HCT116 (cell line): ENCODE measurements at regions not wholly inside any gene's neighbourhood (a gene's known extent, or its start where the extent isn't known, plus 50 kb on each side); places are given as distances from the start of the nearest gene placed in this dataset.

Experiments
- ATAC-seq: fragments of 200-7000 bp; cut with Tn5 transposase; 2 replicates; pipeline ENCODE4 v1.9.1; 2020; ENCODE audit warnings: mild to moderate bottlenecking, moderate library complexity
- BruUV-seq: library from RNA; stranded (reverse); fragments of 400-500 nt; replicated peaks from 2 replicates; lab custom pipeline; 2021; lab: Mats Ljungman, UMichigan
- CTCF ChIA-PET: fragments of 300-600 bp; sonication (Branson Sonifier 250); formaldehyde crosslinking; loops from one replicate; lab custom pipeline; 2021; ENCODE audit warnings: antibody characterized with exemption; lab: Charles Lee
- POLR2A ChIA-PET: fragments of 300-600, 350-600 bp; sonication (Branson Sonifier 250); formaldehyde crosslinking; loops from one replicate; lab custom pipeline; 2021; ENCODE audit warnings: antibody characterized with exemption; lab: Charles Lee
- RAD21 ChIA-PET, 2 experiments: fragments of 300-600 bp; sonication (Branson Sonifier 250); formaldehyde crosslinking; loops; one replicate each; lab custom pipeline; 2023; ENCODE audit warnings: low total read pairs in 2 of 2; ENCODE audit not compliant: uncharacterized antibody in 2 of 2, unreplicated experiment in 2 of 2, low non-redundant PET in 1 of 2; lab: Charles Lee
- DNase-seq: peaks from one replicate; pipeline ENCODE4 v3.0.0-alpha.2; 2010; ENCODE audit warnings: low read depth, low spot score
- H2AFZ ChIP-seq: fragments of 200-600 bp; shearing (Covaris generic), sonication (generic); 2 replicates; pipeline ENCODE4 v1.6.1; 2017; ENCODE audit warnings: low read depth, mixed run types, mixed read lengths, antibody characterized with exemption, low read length; ENCODE audit not compliant: poor library complexity, severe bottlenecking
- H3K27ac ChIP-seq: 2 replicates; pipeline ENCODE4 v1.5.1; 2012; ENCODE audit warnings: low read depth, low read length
- H3K27me3 ChIP-seq: fragments of 200-600 bp; sonication (generic); 2 replicates; pipeline ENCODE4 v1.6.1; 2016; ENCODE audit warnings: mixed run types, low read length, mixed read lengths; ENCODE audit not compliant: insufficient read depth
- H3K36me3 ChIP-seq, 2 experiments: fragments of 200-500 bp in 1 of 2; fragments of 200-600 bp in 1 of 2; sonication (Bioruptor generic) in 1 of 2; sonication (generic) in 1 of 2; 2 replicates each; pipeline versions ENCODE4 v1.5.1 to v1.6.1; 2014 to 2016; ENCODE audit warnings: low read length in 2 of 2, inconsistent platforms in 1 of 2, mixed read lengths in 1 of 2, mixed run types in 1 of 2; ENCODE audit not compliant: insufficient read depth in 2 of 2, control insufficient read depth in 1 of 2
- H3K4me1 ChIP-seq, 2 experiments: fragments of 200-600 bp in 1 of 2; sonication (generic) in 1 of 2; 2 replicates each; pipeline versions ENCODE4 v1.5.1 to v1.6.1; 2012 to 2017; ENCODE audit warnings: low read length in 2 of 2, inconsistent platforms in 1 of 2, mild to moderate bottlenecking in 1 of 2, mixed read lengths in 1 of 2, mixed run types in 1 of 2, moderate library complexity in 1 of 2; ENCODE audit not compliant: insufficient read depth in 2 of 2, control insufficient read depth in 1 of 2
- H3K4me2 ChIP-seq: fragments of 200-600 bp; sonication (generic); 2 replicates; pipeline ENCODE4 v1.6.1; 2017; ENCODE audit warnings: mixed run types, low read length, mixed read lengths
- H3K4me3 ChIP-seq, 2 experiments: fragments of 200-600 bp in 1 of 2; sonication (generic) in 1 of 2; replicated peaks in 1 of 2; 2 replicates each; pipeline ENCODE4 v1.5.1; 2011 to 2016; ENCODE audit warnings: low read length in 2 of 2, control low read depth in 1 of 2, low read depth in 1 of 2, mild to moderate bottlenecking in 1 of 2, mixed read lengths in 1 of 2, mixed run types in 1 of 2
- H3K79me2 ChIP-seq: fragments of 200-600 bp; sonication (generic); 2 replicates; pipeline ENCODE4 v1.6.1; 2017; ENCODE audit warnings: mild to moderate bottlenecking, mixed run types, low read length, moderate library complexity, mixed read lengths; ENCODE audit not compliant: insufficient read depth
- H3K9ac ChIP-seq: fragments of 200-600 bp; sonication (generic); 2 replicates; pipeline ENCODE4 v1.6.1; 2016; ENCODE audit warnings: low read length, mixed read lengths
- H3K9me2 ChIP-seq: fragments of 200-600 bp; sonication (generic), shearing (Covaris generic); 2 replicates; pipeline ENCODE4 v1.6.1; 2017; ENCODE audit warnings: mixed run types, mild to moderate bottlenecking, moderate library complexity; ENCODE audit not compliant: insufficient read depth
- H3K9me3 ChIP-seq, 2 experiments: fragments of 200-500 bp in 1 of 2; fragments of 200-600 bp in 1 of 2; sonication (Bioruptor generic) in 1 of 2; sonication (generic) in 1 of 2; 2 replicates each; pipeline ENCODE4 v1.6.1; 2014 to 2017; ENCODE audit warnings: low read length in 2 of 2, mixed read lengths in 2 of 2, inconsistent platforms in 1 of 2, low read depth in 1 of 2, mild to moderate bottlenecking in 1 of 2, mixed run types in 1 of 2, moderate library complexity in 1 of 2; ENCODE audit not compliant: control insufficient read depth in 1 of 2, insufficient read depth in 1 of 2
- H4K20me1 ChIP-seq: fragments of 200-600 bp; sonication (generic), shearing (Covaris generic); 2 replicates; pipeline ENCODE4 v1.6.1; 2017; ENCODE audit warnings: mixed run types, mild to moderate bottlenecking, moderate library complexity; ENCODE audit not compliant: insufficient read depth
- ATF3 ChIP-seq: IDR thresholded peaks from 2 replicates; pipeline ENCODE4 v1.6.1; 2012
- CBX3 ChIP-seq: IDR thresholded peaks from 2 replicates; pipeline ENCODE4 v1.6.1; 2012; ENCODE audit warnings: low read depth
- CEBPB ChIP-seq: IDR thresholded peaks from 2 replicates; pipeline ENCODE4 v1.6.1; 2012; ENCODE audit warnings: low read depth
- CTCF ChIP-seq, 3 experiments: fragments of 200-600 bp in 1 of 3; sonication (generic) in 1 of 3; IDR thresholded peaks in 2 of 3; conservative IDR thresholded peaks in 1 of 3; 2 replicates each; pipeline ENCODE4 v1.5.1; 2012 to 2017; ENCODE audit warnings: low read depth in 2 of 3, low read length in 2 of 3, antibody characterized with exemption in 1 of 3, borderline replicate concordance in 1 of 3, control low read depth in 1 of 3, mild to moderate bottlenecking in 1 of 3, mixed read lengths in 1 of 3, mixed run types in 1 of 3, moderate library complexity in 1 of 3; ENCODE audit not compliant: insufficient read depth in 1 of 3
- EGR1 ChIP-seq: IDR thresholded peaks from 2 replicates; pipeline ENCODE4 v1.6.1; 2012; ENCODE audit warnings: low read depth
- ELF1 ChIP-seq: IDR thresholded peaks from 2 replicates; pipeline ENCODE4 v1.6.1; 2012; ENCODE audit warnings: low read depth, borderline replicate concordance
- EZH2 ChIP-seq: fragments of 200-600 bp; sonication (generic); IDR thresholded peaks from 2 replicates; pipeline ENCODE4 v1.6.1; 2017; ENCODE audit warnings: antibody characterized with exemption, mixed run types
- EZH2phosphoT487 ChIP-seq: fragments of 200-600 bp; IDR thresholded peaks from 2 replicates; pipeline ENCODE4 v1.6.1; 2018; ENCODE audit warnings: antibody characterized with exemption, borderline replicate concordance
- JUND ChIP-seq: IDR thresholded peaks from 2 replicates; pipeline ENCODE4 v1.6.1; 2012
- MAX ChIP-seq: IDR thresholded peaks from 2 replicates; pipeline ENCODE4 v1.6.1; 2012
- POLR2A ChIP-seq: IDR thresholded peaks from 2 replicates; pipeline ENCODE4 v1.7.0; 2011; ENCODE audit warnings: borderline replicate concordance; ENCODE audit not compliant: insufficient read depth, insufficient read length; ENCODE audit errors: extremely low read depth
- RAD21 ChIP-seq: IDR thresholded peaks from 2 replicates; pipeline ENCODE4 v1.6.1; 2012; ENCODE audit warnings: low read depth, mild to moderate bottlenecking
- REST ChIP-seq: IDR thresholded peaks from 2 replicates; pipeline ENCODE4 v1.6.1; 2012; ENCODE audit warnings: low read depth
- SP1 ChIP-seq: IDR thresholded peaks from 2 replicates; pipeline ENCODE4 v1.6.1; 2012; ENCODE audit warnings: low read depth
- SRF ChIP-seq: IDR thresholded peaks from 2 replicates; pipeline ENCODE4 v1.6.1; 2012; ENCODE audit warnings: low read depth
- TCF7L2 ChIP-seq: IDR thresholded peaks from 2 replicates; pipeline ENCODE4 v1.7.0; 2011; ENCODE audit warnings: borderline replicate concordance, inconsistent platforms; ENCODE audit not compliant: insufficient read depth, insufficient read length; ENCODE audit errors: extremely low read depth
- YY1 ChIP-seq: IDR thresholded peaks from 2 replicates; pipeline ENCODE4 v1.6.1; 2011; ENCODE audit warnings: low read length, low read depth, moderate library complexity, mild to moderate bottlenecking; ENCODE audit not compliant: insufficient replicate concordance; ENCODE audit errors: extremely low read depth
- ZBTB33 ChIP-seq: IDR thresholded peaks from 2 replicates; pipeline ENCODE4 v1.6.1; 2011; ENCODE audit warnings: mild to moderate bottlenecking, low read length, moderate library complexity; ENCODE audit not compliant: insufficient replicate concordance; ENCODE audit errors: extremely low read depth
- ZNF274 ChIP-seq: fragments of 200-500 bp; sonication (Bioruptor generic); IDR thresholded peaks from 2 replicates; pipeline ENCODE4 v1.6.1; 2014; ENCODE audit warnings: mild to moderate bottlenecking, low read depth, low read length, inconsistent platforms
- intact Hi-C: fragments of 100-400 bp; cut with micrococcal nuclease; formaldehyde crosslinking; loops from 2 replicates; pipeline ENCODE4 v1.10.0; 2022

GRCh38 chr3:3392946-3393345, 213.5 kb upstream of the CRBN start:
- intact Hi-C loops = no loop called here
- no peaks in the 10 kb centered on the region for H3K27me3 ChIP-seq
- no TSS peak for BruUV-seq
- no peak overlapping the region for H3K4me3 ChIP-seq
- H3K36me3 ChIP-seq = no peaks in the 10 kb centered on the region
- no peak overlapping the region for H3K9ac ChIP-seq
- H3K27ac ChIP-seq = no peak overlapping the region
- H3K79me2 ChIP-seq = no peaks in the 10 kb centered on the region
- TF ChIP-seq ZNF274 = no peak
- no peak for TF ChIP-seq SP1
- TF ChIP-seq CTCF (IDR thresholded peaks at IDR 0.05 in 2 of 3, conservative IDR thresholded peaks at IDR 0.05 in 1 of 3; ENCODE audit: borderline replicate concordance in 1 of 3, insufficient read depth in 1 of 3, low read depth in 2 of 3, low read length in 2 of 3) = no peak
- TF ChIP-seq EZH2phosphoT487 = no peak
- no peak for TF ChIP-seq POLR2A
- no peak for TF ChIP-seq TCF7L2
- no peak for TF ChIP-seq REST
- TF ChIP-seq CEBPB = no peak
- TF ChIP-seq EGR1 = no peak
- no peak for TF ChIP-seq ZBTB33
- TF ChIP-seq CBX3 = no peak
- no peak for TF ChIP-seq ATF3
- no peak for TF ChIP-seq SRF
- TF ChIP-seq JUND = no peak
- TF ChIP-seq ELF1 = no peak
- no peak for TF ChIP-seq EZH2
- TF ChIP-seq RAD21 = no peak
- no peak for TF ChIP-seq YY1
- TF ChIP-seq MAX = no peak
- H3K4me2 ChIP-seq = no peak overlapping the region
- H3K9me3 ChIP-seq = peaks cover 0 to 13% of the 10 kb centered on the region in 2 experiments; a peak in 2 of 4 replicates
- H2AFZ ChIP-seq = no peak overlapping the region
- RAD21 ChIA-PET = no interaction called here
- H3K4me1 ChIP-seq = no peaks in the 10 kb centered on the region
- no peaks in the 10 kb centered on the region for H4K20me1 ChIP-seq
- CTCF ChIA-PET = no interaction called here
- no peaks in the 10 kb centered on the region for H3K9me2 ChIP-seq
- POLR2A ChIA-PET = no interaction called here
- ATAC-seq = no peak
- DNase-seq = no peak
